H9 (cell line): ENCODE measurements at regions not wholly inside any gene's neighbourhood (a gene's known extent, or its start where the extent isn't known, plus 50 kb on each side); places are given as distances from the start of the nearest gene placed in this dataset.

ENCODE experiments used
- DNase-seq: peaks from one replicate; pipeline ENCODE4 v3.0.0-alpha.2; 2017
- H2AFZ ChIP-seq: one replicate; pipeline ENCODE4 v1.6.1; 2013; ENCODE audit warnings: mild to moderate bottlenecking, low read length, control low read depth, moderate library complexity
- H2AK5ac ChIP-seq: 2 replicates; pipeline ENCODE4 v1.6.1; 2013; ENCODE audit warnings: low read length, control low read depth, mixed read lengths; ENCODE audit not compliant: insufficient read length
- H2BK120ac ChIP-seq: one replicate; pipeline ENCODE4 v1.6.1; 2013; ENCODE audit warnings: low read depth, mild to moderate bottlenecking, low read length, control low read depth, inconsistent platforms; ENCODE audit not compliant: poor library complexity, severe bottlenecking
- H2BK12ac ChIP-seq: 2 replicates; pipeline ENCODE4 v1.6.1; 2013; ENCODE audit warnings: low read length, control low read depth, mixed read lengths, low read depth; ENCODE audit not compliant: insufficient read length
- H2BK15ac ChIP-seq: 2 replicates; pipeline ENCODE4 v1.6.1; 2013; ENCODE audit warnings: low read depth, low read length, control low read depth
- H2BK20ac ChIP-seq: one replicate; pipeline ENCODE4 v1.6.1; 2013; ENCODE audit warnings: low read depth, mild to moderate bottlenecking, low read length, control low read depth, inconsistent platforms; ENCODE audit not compliant: poor library complexity, severe bottlenecking
- H2BK5ac ChIP-seq: 2 replicates; pipeline ENCODE4 v1.6.1; 2013; ENCODE audit warnings: low read length, control low read depth, mixed read lengths; ENCODE audit not compliant: insufficient read length
- H3K14ac ChIP-seq: 2 replicates; pipeline ENCODE4 v1.6.1; 2013; ENCODE audit warnings: low read length, control low read depth; ENCODE audit not compliant: insufficient read depth
- H3K18ac ChIP-seq: 2 replicates; pipeline ENCODE4 v1.6.1; 2013; ENCODE audit warnings: low read depth, mild to moderate bottlenecking, mixed read lengths, low read length, control low read depth; ENCODE audit not compliant: insufficient read length
- H3K23ac ChIP-seq: 2 replicates; pipeline ENCODE4 v1.6.1; 2013; ENCODE audit warnings: low read length, control low read depth, mixed read lengths, low read depth; ENCODE audit not compliant: insufficient read length
- H3K23me2 ChIP-seq: 2 replicates; pipeline ENCODE4 v1.6.1; 2013; ENCODE audit warnings: low read depth, mild to moderate bottlenecking, mixed read lengths, low read length, control low read depth; ENCODE audit not compliant: insufficient read length, poor library complexity, severe bottlenecking
- H3K27ac ChIP-seq: 2 replicates; pipeline ENCODE4 v1.5.1; 2013; ENCODE audit warnings: low read length, control low read depth, mixed read lengths, low read depth; ENCODE audit not compliant: insufficient read length
- H3K27me3 ChIP-seq: 2 replicates; pipeline ENCODE4 v1.6.1; 2013; ENCODE audit warnings: low read length, control low read depth, inconsistent platforms; ENCODE audit not compliant: insufficient read depth
- H3K4ac ChIP-seq: 2 replicates; pipeline ENCODE4 v1.6.1; 2013; ENCODE audit warnings: low read depth, mild to moderate bottlenecking, control low read depth, inconsistent platforms, low read length, moderate library complexity
- H3K4me1 ChIP-seq: 2 replicates; pipeline ENCODE4 v1.6.1; 2013; ENCODE audit warnings: low read length, control low read depth, inconsistent platforms; ENCODE audit not compliant: insufficient read depth
- H3K4me2 ChIP-seq: 2 replicates; pipeline ENCODE4 v1.6.1; 2013; ENCODE audit warnings: low read length, control low read depth, mixed read lengths; ENCODE audit not compliant: insufficient read length, insufficient read depth
- H3K56ac ChIP-seq: 2 replicates; pipeline ENCODE4 v1.6.1; 2013; ENCODE audit warnings: low read depth, mild to moderate bottlenecking, mixed read lengths, low read length, control low read depth; ENCODE audit not compliant: insufficient read length
- H3K79me1 ChIP-seq: 2 replicates; pipeline ENCODE4 v1.6.1; 2013; ENCODE audit warnings: low read depth, mild to moderate bottlenecking, moderate library complexity, low read length, control low read depth, inconsistent platforms; ENCODE audit not compliant: insufficient read depth, poor library complexity, severe bottlenecking
- H3K79me2 ChIP-seq: 2 replicates; pipeline ENCODE4 v1.6.1; 2013; ENCODE audit warnings: low read length, control low read depth, inconsistent platforms; ENCODE audit not compliant: insufficient read depth
- H3K9ac ChIP-seq: 2 replicates; pipeline ENCODE4 v1.6.1; 2013; ENCODE audit warnings: low read length, control low read depth, mixed read lengths; ENCODE audit not compliant: insufficient read length; ENCODE audit errors: extremely low read depth
- H3K9me3 ChIP-seq: one replicate; pipeline ENCODE4 v1.6.1; 2013; ENCODE audit warnings: low read depth, low read length, inconsistent platforms; ENCODE audit not compliant: control insufficient read depth
- H3T11ph ChIP-seq: one replicate; pipeline ENCODE4 v1.6.1; 2013; ENCODE audit warnings: mild to moderate bottlenecking, low read length, control low read depth, inconsistent platforms
- H4K20me1 ChIP-seq: one replicate; pipeline ENCODE4 v1.6.1; 2013; ENCODE audit not compliant: control insufficient read depth, insufficient read length, insufficient read depth
- H4K5ac ChIP-seq: 2 replicates; pipeline ENCODE4 v1.6.1; 2013; ENCODE audit warnings: low read depth, mild to moderate bottlenecking, mixed read lengths, low read length, control low read depth; ENCODE audit not compliant: insufficient read length
- H4K8ac ChIP-seq: replicated peaks from 2 replicates; pipeline ENCODE4 v1.6.1; 2013; ENCODE audit warnings: low read length, control low read depth, mixed read lengths, low read depth; ENCODE audit not compliant: insufficient read length
- H4K91ac ChIP-seq: 2 replicates; pipeline ENCODE4 v1.6.1; 2013; ENCODE audit warnings: low read depth, mild to moderate bottlenecking, moderate library complexity, mixed read lengths, low read length, control low read depth; ENCODE audit not compliant: insufficient read length
- H3K27ac Mint-ChIP-seq, 3 experiments: 2 replicates in 2 of 3; 3 replicates in 1 of 3; pipeline ENCODE4 v1.8.0; 2020 to 2021; ENCODE audit warnings: mixed read lengths in 3 of 3, mild to moderate bottlenecking in 1 of 3, moderate library complexity in 1 of 3
- H3K27me3 Mint-ChIP-seq: 2 replicates; pipeline ENCODE4 v1.8.0; 2021; ENCODE audit warnings: low read depth, mild to moderate bottlenecking, moderate library complexity, mixed read lengths
- H3K36me3 Mint-ChIP-seq, 3 experiments: 2 replicates in 2 of 3; 3 replicates in 1 of 3; pipeline ENCODE4 v1.8.0; 2020 to 2021; ENCODE audit warnings: low read depth in 3 of 3, mixed read lengths in 3 of 3; ENCODE audit not compliant: insufficient read depth in 1 of 3
- H3K4me1 Mint-ChIP-seq, 2 experiments: 2 replicates each; pipeline ENCODE4 v1.8.0; 2020; ENCODE audit warnings: mixed read lengths in 2 of 2
- H3K4me3 Mint-ChIP-seq, 2 experiments: 2 replicates in 1 of 2; 3 replicates in 1 of 2; pipeline ENCODE4 v1.8.0; 2020 to 2021; ENCODE audit warnings: mild to moderate bottlenecking in 2 of 2, mixed read lengths in 2 of 2, moderate library complexity in 1 of 2
- H3K9me3 Mint-ChIP-seq, 2 experiments: 2 replicates in 1 of 2; 3 replicates in 1 of 2; pipeline ENCODE4 v1.8.0; 2020; ENCODE audit warnings: mild to moderate bottlenecking in 2 of 2, mixed read lengths in 2 of 2, moderate library complexity in 1 of 2
- CTCF ChIP-seq: fragments of 200-600 bp; sonication (generic); conservative IDR thresholded peaks from 3 replicates; pipeline ENCODE4 v1.8.0; 2021; ENCODE audit warnings: antibody characterized with exemption, mild to moderate bottlenecking
- WGBS: extraction: QIAGEN DNeasy Blood & Tissue Kit; methylation state at CpG from one replicate; pipeline ENCODE4 v1.1.7; 2013; ENCODE audit warnings: missing lambda C conversion rate, low lambda C conversion rate, mixed read lengths; ENCODE audit not compliant: insufficient read length; ENCODE audit errors: extremely low coverage; 5-methylcytosine and 5-hydroxymethylcytosine counted together

GRCh38 chr7:71042591-71042990, 89.4 kb upstream of the GALNT17 start:
- no peak overlapping the region for H3K14ac ChIP-seq
- DNase-seq, result no peak

More at GRCh38 chr7:71042591-71042990, 89.4 kb upstream of the GALNT17 start:
- WGBS, result no CpG with 5 or more reads among the region's 5 CpGs
- Histone ChIP-seq H2AFZ (no peak overlapping the region), H2BK120ac (no peak overlapping the region), H2AK5ac (no peak overlapping the region), H3K23ac (no peak overlapping the region), H3K4me2 (no peak overlapping the region), H3K27ac (no peak overlapping the region), H4K5ac (no peak overlapping the region), H3K56ac (no peak overlapping the region), H3K4ac (no peak overlapping the region), H2BK5ac (no peak overlapping the region), H3K79me1 (no peaks in the 10 kb centered on the region), H3K79me2 (no peaks in the 10 kb centered on the region), H3K9me3 (no peaks in the 10 kb centered on the region), H4K91ac (no peak overlapping the region), H2BK20ac (no peak overlapping the region), H3T11ph (no peak overlapping the region), H3K18ac (no peak overlapping the region), H3K23me2 (no peaks in the 10 kb centered on the region), H3K27me3 (no peaks in the 10 kb centered on the region), H3K4me1 (no peaks in the 10 kb centered on the region), H4K8ac (no peak overlapping the region), H2BK12ac (no peak overlapping the region), H4K20me1 (no peaks in the 10 kb centered on the region), H2BK15ac (no peak overlapping the region), H3K9ac (no peak overlapping the region)
- Mint-ChIP-seq H3K27me3 (peaks cover 5% of the 10 kb centered on the region), H3K27ac (no peak overlapping the region), H3K9me3 (peaks cover 5 to 9% of the 10 kb centered on the region in 2 experiments; a peak in 3 of 5 replicates), H3K36me3 (peaks cover 2 to 15% (median 2%) of the 10 kb centered on the region in 3 experiments; a peak in 3 of 7 replicates), H3K4me1 (no peaks in the 10 kb centered on the region), H3K4me3 (no peak overlapping the region)
- TF ChIP-seq CTCF, result no peak
